IPS-20b (cell line): ENCODE measurements at regions not wholly inside any gene's neighbourhood (a gene's known extent, or its start where the extent isn't known, plus 50 kb on each side); places are given as distances from the start of the nearest gene placed in this dataset.
"Not testable (repeated sequence)": the region's sequence is repeated elsewhere in the genome, so short reads cannot be mapped to it uniquely, and the experiment has no call there.

Source experiments
- H3K27ac ChIP-seq: one replicate; pipeline ENCODE4 v1.5.1; 2013; ENCODE audit warnings: low read length
- H3K27me3 ChIP-seq: 2 replicates; pipeline ENCODE4 v1.6.1; 2013; ENCODE audit warnings: mild to moderate bottlenecking, low read length, inconsistent platforms; ENCODE audit not compliant: insufficient read depth
- H3K36me3 ChIP-seq: 2 replicates; pipeline ENCODE4 v1.6.1; 2013; ENCODE audit warnings: low read depth, mild to moderate bottlenecking, inconsistent platforms, low read length, moderate library complexity; ENCODE audit not compliant: insufficient read depth
- H3K4me1 ChIP-seq: 2 replicates; pipeline ENCODE4 v1.6.1; 2013; ENCODE audit warnings: mild to moderate bottlenecking, control low read depth, inconsistent platforms, low read length, moderate library complexity; ENCODE audit not compliant: insufficient read depth
- H3K4me3 ChIP-seq: 2 replicates; pipeline ENCODE4 v1.5.1; 2013; ENCODE audit warnings: mild to moderate bottlenecking, low read length, inconsistent platforms
- H3K9ac ChIP-seq: 2 replicates; pipeline ENCODE4 v1.6.1; 2013; ENCODE audit warnings: low read depth, mild to moderate bottlenecking, inconsistent platforms, low read length, moderate library complexity
- H3K9me3 ChIP-seq: 2 replicates; pipeline ENCODE4 v1.6.1; 2013; ENCODE audit warnings: mild to moderate bottlenecking, low read depth, low read length, inconsistent platforms; ENCODE audit not compliant: insufficient read depth

DNA sequence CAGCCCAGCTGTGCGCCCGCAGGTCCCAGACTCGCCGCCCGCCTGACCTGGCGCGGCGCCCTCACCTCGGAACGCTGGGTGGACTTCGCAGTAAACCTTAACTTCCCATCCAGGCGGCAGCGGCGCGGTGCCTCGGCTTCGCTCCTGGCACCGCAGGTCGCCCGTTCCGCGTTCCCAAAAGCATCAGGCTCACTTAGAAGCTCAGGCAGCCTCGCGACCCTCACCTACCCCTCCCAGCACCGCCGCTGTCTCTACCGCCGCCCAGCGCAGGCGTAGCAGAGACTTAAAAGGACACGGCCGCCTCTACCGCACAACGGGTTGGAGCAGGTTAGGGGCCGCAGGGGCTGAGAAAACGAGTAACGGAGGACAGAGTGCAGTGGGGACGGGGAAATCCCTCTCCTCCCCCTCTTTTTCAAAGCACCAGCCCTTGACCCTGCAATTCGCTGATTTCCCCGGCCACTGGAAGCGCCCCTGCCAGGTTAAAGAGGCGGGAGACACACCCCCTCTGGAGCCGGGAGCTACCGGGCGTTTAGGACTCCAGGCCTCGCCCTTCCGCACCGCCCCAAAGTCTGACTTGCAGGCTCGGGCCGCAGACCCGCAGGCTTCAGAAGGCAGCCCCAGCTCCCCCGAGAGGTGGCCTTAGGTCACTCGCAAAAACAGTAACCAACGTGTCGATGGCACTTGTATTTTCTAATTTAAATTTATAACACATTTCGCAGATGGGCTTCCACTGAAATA lies 328.5 kb downstream of the FAM72C start:
- Histone ChIP-seq H3K4me3 (peak overlapping the region; percentile 49), H3K27me3 (peaks cover 87% of the 10 kb centered on the region), H3K9ac (no peak overlapping the region)

DNA sequence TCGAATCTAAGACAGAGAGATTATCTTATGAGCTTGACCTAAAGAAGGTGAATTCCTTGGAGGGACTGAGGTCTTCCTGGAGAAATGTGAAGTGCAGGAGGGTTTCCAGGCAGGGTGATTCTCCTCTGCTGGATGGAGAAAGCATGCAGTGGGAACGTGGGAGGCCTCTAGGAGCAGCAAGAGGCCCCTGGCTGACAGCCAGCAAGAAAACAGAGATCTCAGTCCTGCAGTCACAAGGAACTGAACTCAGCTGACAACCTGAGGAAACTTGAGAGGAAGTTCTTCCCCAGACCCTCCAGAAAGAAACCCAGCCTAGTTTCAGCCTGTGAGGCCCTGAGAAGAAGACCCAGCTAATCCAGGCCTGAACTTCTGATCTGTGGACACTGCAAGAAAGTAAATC lies 345.9 kb downstream of the FAM72C start:
- no peaks in the 10 kb centered on the region for H3K9me3 ChIP-seq
- no peaks in the 10 kb centered on the region for H3K36me3 ChIP-seq
- no peak overlapping the region for H3K27ac ChIP-seq
- peaks cover 37% of the 10 kb centered on the region for H3K27me3 ChIP-seq
- no peak overlapping the region for H3K4me3 ChIP-seq
- H3K9ac ChIP-seq = no peak overlapping the region
- H3K4me1 ChIP-seq = no peaks in the 10 kb centered on the region

More for the DNA sequence above, 328.5 kb downstream of the FAM72C start:
- no peaks in the 10 kb centered on the region for H3K4me1 ChIP-seq
- H3K27ac ChIP-seq = no peak overlapping the region
- H3K9me3 ChIP-seq = no peaks in the 10 kb centered on the region
- H3K36me3 ChIP-seq = no peaks in the 10 kb centered on the region

DNA sequence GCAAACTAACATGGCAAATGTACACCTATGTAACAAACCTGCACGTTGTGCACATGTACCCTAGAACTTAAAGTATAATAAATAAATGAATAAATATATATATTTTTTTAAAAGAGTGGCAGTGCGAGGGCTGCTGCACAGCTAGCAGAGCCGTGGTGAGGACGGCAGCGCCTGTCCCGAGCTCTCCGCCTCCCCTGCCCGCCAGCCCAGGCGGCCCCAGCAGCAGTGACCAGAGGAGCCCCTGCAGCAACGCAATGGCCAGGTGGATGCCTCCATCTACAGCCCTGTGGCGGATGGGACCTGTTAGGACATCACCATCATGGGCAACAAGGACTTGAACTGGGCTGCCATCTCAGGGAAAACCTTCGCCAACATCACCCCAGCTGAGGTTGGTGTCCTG lies 351.9 kb downstream of the FAM72C start:
- H3K9me3 ChIP-seq = no peaks in the 10 kb centered on the region
- H3K27me3 ChIP-seq = 0 out of 2 replicates have a peak, but pooled peaks cover under 1% of the 10 kb centered on the region
- no peaks in the 10 kb centered on the region for H3K4me1 ChIP-seq
- no peak overlapping the region for H3K27ac ChIP-seq
- no peak overlapping the region for H3K4me3 ChIP-seq
- no peak overlapping the region for H3K9ac ChIP-seq
- H3K36me3 ChIP-seq = no peaks in the 10 kb centered on the region

DNA sequence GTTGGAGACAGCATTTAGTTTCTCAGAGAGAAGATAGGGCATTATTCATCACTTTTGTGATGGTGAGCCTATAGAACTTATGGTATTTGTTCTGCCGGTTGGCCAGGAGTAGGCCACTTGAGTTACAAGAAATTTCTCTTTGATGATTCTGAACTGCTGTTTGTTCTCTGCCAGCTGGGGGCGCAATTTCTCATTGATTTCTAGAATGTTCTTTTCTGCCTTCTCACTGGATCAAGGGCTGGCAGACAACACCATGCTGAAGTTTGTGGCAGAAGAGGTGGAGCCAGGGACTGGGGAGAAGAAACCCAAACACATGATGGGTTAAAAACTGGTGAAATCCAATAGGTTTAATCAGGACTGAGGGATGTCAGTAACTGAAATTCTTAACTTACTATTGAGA lies 360.6 kb downstream of the FAM72C start:
- Histone ChIP-seq H3K9ac (no peak overlapping the region), H3K36me3 (no peaks in the 10 kb centered on the region), H3K9me3 (no peaks in the 10 kb centered on the region), H3K4me1 (no peaks in the 10 kb centered on the region), H3K4me3 (no peak overlapping the region), H3K27me3 (peaks cover 21% of the 10 kb centered on the region; the same call in 1 of the 2 replicates), H3K27ac (no peak overlapping the region)

DNA sequence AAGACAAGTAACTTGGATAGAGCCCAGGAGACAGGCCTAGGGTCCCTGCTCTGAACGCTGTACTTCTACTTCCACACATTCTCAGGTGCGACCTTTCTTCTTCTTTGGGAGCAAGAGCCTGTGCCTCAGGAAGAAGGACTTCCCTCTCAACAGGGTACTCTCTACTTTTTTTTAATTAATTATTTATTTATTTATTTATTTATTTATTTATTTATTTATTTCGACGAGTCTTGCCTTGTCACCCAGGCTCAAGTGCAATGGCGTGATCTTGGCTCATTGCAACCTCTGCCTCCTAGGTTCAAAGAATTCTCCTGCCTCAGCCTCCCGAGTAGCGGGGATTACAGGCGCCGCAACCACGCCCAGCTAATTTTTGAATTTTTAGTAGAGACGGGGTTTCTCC lies 361.6 kb downstream of the FAM72C start:
- no peaks in the 10 kb centered on the region for H3K4me1 ChIP-seq
- no peaks in the 10 kb centered on the region for H3K36me3 ChIP-seq
- H3K9ac ChIP-seq = no peak overlapping the region
- H3K27ac ChIP-seq = no peak overlapping the region
- peaks cover 21% of the 10 kb centered on the region; the same call in 1 of the 2 replicates for H3K27me3 ChIP-seq
- no peaks in the 10 kb centered on the region for H3K9me3 ChIP-seq
- H3K4me3 ChIP-seq = no peak overlapping the region

DNA sequence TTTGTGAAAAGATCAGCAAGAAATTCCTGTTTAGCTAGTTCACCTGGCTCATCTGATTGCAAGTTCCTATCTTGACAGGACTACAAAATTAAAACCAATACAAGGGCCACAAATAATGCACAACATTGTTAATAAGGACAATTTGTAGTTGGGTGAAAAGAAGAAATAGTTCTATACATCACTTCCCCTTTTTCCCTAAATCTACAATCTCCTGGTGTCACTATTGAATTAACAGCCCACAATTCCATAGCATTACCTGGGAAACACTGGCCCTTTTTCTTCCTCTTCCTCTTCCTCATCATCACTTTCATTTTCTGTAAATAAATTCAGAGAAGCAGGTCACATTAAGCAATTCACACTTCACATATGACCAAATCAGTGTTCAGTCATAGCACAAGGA lies 366.9 kb downstream of the FAM72C start:
- H3K9ac ChIP-seq = no peak overlapping the region
- no peak overlapping the region for H3K27ac ChIP-seq
- H3K9me3 ChIP-seq = no peaks in the 10 kb centered on the region
- no peaks in the 10 kb centered on the region for H3K36me3 ChIP-seq
- H3K4me1 ChIP-seq = no peaks in the 10 kb centered on the region
- no peaks in the 10 kb centered on the region; the same call in 1 of the 2 replicates for H3K27me3 ChIP-seq
- no peak overlapping the region for H3K4me3 ChIP-seq

DNA sequence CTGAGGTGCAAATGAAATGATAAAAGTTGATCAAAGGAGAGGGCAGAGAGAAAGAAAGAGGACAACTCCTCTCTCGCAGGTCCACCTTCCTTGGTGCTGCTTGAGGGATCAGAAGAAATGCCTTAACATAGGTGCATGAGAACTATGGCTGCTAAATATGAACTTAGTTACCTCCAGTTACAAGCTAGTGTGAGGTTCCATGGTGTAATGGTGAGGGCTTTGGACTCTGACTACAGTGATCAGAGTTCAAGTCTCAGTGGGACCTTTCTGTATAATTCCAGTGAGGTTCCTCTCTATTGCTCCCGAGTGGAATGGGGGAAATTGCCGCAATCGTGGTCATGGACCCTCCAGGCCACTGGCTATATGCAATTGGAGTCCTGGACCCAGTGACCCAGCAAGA lies 387.3 kb downstream of the FAM72C start:
- no peak overlapping the region for H3K4me3 ChIP-seq
- no peaks in the 10 kb centered on the region for H3K9me3 ChIP-seq
- no peaks in the 10 kb centered on the region for H3K4me1 ChIP-seq
- no peaks in the 10 kb centered on the region for H3K36me3 ChIP-seq
- H3K9ac ChIP-seq = no peak overlapping the region
- no peak overlapping the region for H3K27ac ChIP-seq
- no peaks in the 10 kb centered on the region; the same call in 1 of the 2 replicates for H3K27me3 ChIP-seq

DNA sequence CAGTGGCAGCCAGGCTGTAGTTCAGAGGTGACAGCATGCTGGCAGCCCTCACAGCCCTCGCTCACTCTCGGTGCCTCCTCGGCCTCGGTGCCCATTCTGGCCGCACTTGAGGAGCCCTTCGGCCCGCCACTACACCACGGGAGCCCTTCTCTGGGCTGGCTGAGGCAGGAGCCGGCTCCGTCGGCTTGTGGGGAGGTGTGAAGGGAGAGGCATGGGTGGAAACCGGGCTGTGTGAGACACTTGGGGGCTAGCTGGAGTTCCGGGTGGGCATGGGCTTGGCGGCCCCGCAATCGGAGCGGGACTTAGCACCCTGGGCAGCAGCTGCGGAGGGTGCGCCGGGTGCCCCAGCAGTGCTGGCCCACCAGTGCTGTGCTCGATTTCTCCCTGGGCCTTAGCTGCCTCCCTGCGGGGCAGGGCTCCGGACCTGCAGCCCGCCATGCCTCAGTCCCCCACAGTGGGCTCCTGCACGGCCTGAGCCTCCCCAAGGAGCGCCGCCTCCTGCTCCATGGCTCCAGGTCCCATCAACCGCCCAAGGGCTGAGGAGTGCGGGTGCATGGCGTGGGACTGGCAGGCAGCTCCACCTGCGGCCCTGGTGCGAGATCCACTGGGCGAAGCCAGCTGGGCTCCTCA lies 396.8 kb downstream of the FAM72C start:
- H3K36me3 ChIP-seq = no peaks in the 10 kb centered on the region
- H3K9me3 ChIP-seq = no peaks in the 10 kb centered on the region
- H3K4me1 ChIP-seq = no peaks in the 10 kb centered on the region
- no peak overlapping the region for H3K9ac ChIP-seq
- no peak overlapping the region for H3K4me3 ChIP-seq
- no peak overlapping the region for H3K27ac ChIP-seq
- H3K27me3 ChIP-seq = no peaks in the 10 kb centered on the region

DNA sequence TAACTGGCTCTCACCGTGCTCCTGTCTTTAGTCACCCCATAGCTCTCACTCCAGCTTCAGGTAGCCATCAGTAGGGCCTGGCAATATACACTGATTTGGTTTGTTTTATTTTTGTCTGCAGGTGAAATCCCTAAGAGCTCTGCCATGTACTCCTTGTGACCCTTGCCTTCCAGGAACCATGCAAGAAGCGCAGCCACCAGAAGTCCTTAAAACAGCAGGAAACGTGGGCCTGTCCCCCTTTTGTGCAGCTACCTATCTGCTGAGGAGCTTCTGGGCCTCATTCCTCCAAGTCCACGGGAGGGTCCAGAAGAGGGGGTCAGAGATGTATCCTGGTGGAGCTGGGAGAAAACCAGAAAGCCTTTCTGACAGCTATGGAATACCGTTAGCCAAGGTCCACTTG lies 399.1 kb downstream of the FAM72C start:
- not testable (repeated sequence) for H3K4me1 ChIP-seq, H3K36me3 ChIP-seq, H3K9me3 ChIP-seq, H3K27ac ChIP-seq, H3K9ac ChIP-seq, H3K4me3 ChIP-seq, H3K27me3 ChIP-seq

DNA sequence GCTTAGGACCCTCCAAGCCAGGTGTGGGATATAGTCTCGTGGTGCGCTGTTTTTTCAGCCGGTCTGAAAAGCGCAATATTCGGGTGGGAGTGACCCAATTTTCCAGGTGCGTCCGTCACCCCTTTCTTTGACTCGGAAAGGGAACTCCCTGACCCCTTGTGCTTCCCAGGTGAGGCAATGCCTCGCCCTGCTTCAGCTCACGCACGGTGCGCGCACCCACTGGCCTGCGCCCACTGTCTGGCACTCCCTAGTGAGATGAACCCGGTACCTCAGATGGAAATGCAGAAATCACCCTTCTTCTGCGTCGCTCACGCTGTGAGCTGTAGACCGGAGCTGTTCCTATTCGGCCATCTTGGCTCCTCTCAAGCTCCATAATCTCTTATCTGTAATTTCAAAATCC lies 408.0 kb downstream of the FAM72C start:
- Histone ChIP-seq H3K4me3 (peak overlapping the region; percentile 61), H3K9ac (peak overlapping the region; percentile 58; the same call in 1 of the 2 replicates)
- H3K9me3 ChIP-seq, H3K36me3 ChIP-seq, H3K27ac ChIP-seq, H3K27me3 ChIP-seq, H3K4me1 ChIP-seq: not testable (repeated sequence)

DNA sequence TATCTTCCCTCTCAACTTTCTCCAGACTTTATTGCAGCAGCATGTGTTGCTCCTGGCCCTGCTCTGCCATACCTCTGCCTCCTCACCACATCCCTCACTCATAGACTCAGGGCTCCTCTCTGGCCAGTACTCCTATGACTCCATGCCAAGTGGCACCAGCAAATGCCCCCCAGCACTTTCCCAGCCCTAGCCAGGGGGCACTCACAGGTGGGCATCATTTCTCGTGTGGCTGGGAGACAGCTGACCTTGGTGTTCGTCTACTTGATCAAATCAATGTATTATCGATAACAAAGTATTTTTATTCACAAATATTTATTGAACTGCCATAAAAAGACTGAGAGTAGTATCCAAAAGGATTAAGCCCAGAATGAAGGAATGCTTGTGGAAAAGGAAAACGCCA lies 418.2 kb downstream of the FAM72C start:
- H3K27me3 ChIP-seq = peaks cover 12% of the 10 kb centered on the region; the same call in 1 of the 2 replicates
- H3K4me3 ChIP-seq = no peak overlapping the region
- no peaks in the 10 kb centered on the region for H3K4me1 ChIP-seq
- H3K27ac ChIP-seq = no peak overlapping the region
- H3K9me3 ChIP-seq = no peaks in the 10 kb centered on the region
- H3K9ac ChIP-seq = no peak overlapping the region
- no peaks in the 10 kb centered on the region for H3K36me3 ChIP-seq

DNA sequence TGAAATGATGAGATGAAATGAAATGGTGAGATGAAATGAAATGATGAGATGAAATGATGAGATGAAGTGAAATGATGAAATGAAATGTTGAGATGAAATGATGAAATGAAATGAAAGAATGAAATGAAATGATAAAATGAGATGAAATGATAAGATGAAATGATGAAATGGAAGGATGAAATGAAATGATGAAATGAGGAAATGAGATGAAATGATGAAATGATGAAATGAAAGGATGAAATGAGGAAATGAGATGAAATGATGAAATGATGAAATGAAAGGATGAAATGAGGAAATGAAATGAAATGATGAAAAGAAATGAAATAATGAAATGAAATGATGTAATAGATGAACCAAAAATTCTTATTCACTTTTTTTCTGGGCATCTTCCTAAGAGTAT lies 467.1 kb downstream of the FAM72C start:
- H3K27ac ChIP-seq, H3K4me3 ChIP-seq, H3K9ac ChIP-seq, H3K9me3 ChIP-seq, H3K36me3 ChIP-seq, H3K4me1 ChIP-seq, H3K27me3 ChIP-seq: not testable (repeated sequence)
